HAP-1 (cell line): ENCODE measurements at regions not wholly inside any gene's neighbourhood (a gene's known extent, or its start where the extent isn't known, plus 50 kb on each side); places are given as distances from the start of the nearest gene placed in this dataset.
A peak's percentile ranks its signal among the peaks of the same experiment; 100 is the strongest.

Experiments used
- DNase-seq, 2 experiments: peaks; one replicate each; pipeline ENCODE4 v3.0.0-alpha.2; 2016 to 2020; ENCODE audit warnings: low spot score in 2 of 2
- H3K27me3 ChIP-seq: fragments of 250-450 bp; sonication (Bioruptor Pico); 2 replicates; pipeline ENCODE4 v1.5.1; 2020; ENCODE audit warnings: low read depth, mild to moderate bottlenecking, moderate library complexity
- H3K36me3 ChIP-seq: fragments of 250-450 bp; sonication (Bioruptor Pico); replicated peaks from 2 replicates; pipeline ENCODE4 v1.5.1; 2020; ENCODE audit warnings: mild to moderate bottlenecking
- H3K4me1 ChIP-seq: fragments of 250-450 bp; sonication (Bioruptor Pico); 2 replicates; pipeline ENCODE4 v1.5.1; 2020; ENCODE audit warnings: mild to moderate bottlenecking
- H3K4me3 ChIP-seq: fragments of 250-450 bp; sonication (Bioruptor Pico); 2 replicates; pipeline ENCODE4 v1.5.1; 2020; ENCODE audit warnings: mild to moderate bottlenecking, moderate library complexity
- H3K9me3 ChIP-seq: fragments of 250-450 bp; sonication (Bioruptor Pico); 2 replicates; pipeline ENCODE4 v1.5.1; 2020; ENCODE audit warnings: mild to moderate bottlenecking, moderate library complexity
- in situ Hi-C: fragments of 300-500 bp; cut with MboI; formaldehyde crosslinking; loops from 3 replicates; pipeline ENCODE4 v1.14.3; 2020; ENCODE audit warnings: low sequenced_read_pairs, inconsistent platforms, mixed read lengths

GRCh38 chr13:33891196-33891742, 73.3 kb downstream of the RFC3 start:
- Histone ChIP-seq H3K27me3 (no peaks in the 10 kb centered on the region), H3K4me1 (peaks cover 10% of the 10 kb centered on the region), H3K36me3 (no peaks in the 10 kb centered on the region), H3K4me3 (no peak overlapping the region), H3K9me3 (no peaks in the 10 kb centered on the region)
- DNase-seq: peak in 1 of 2 experiments; percentile 91
- in situ Hi-C loops: no loop called here

DNA sequence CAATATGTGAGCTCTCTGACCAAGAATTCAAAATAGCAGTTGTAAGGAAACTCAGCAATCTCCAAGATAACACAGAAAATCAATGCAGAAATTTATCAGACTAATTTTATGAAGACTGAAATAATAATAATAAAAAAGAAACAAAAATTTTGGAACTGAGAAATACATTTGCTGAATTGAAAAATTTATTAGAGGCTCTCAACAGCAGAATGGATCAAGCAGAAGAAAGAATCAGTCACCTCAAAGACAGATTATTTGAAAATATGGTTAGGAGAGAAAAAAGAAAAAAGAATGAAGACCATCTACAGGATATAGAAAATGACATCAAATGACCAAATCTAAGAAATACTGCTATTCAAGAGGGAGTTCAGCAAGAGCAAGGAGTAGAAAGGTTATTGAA, 75.6 kb downstream of the RFC3 start:
- DNase-seq: no peak
- H3K36me3 ChIP-seq: no peaks in the 10 kb centered on the region
- H3K4me1 ChIP-seq: peaks cover 10% of the 10 kb centered on the region
- H3K4me3 ChIP-seq: no peak overlapping the region
- in situ Hi-C loops: no loop called here
- no peaks in the 10 kb centered on the region for H3K9me3 ChIP-seq
- no peaks in the 10 kb centered on the region for H3K27me3 ChIP-seq

DNA sequence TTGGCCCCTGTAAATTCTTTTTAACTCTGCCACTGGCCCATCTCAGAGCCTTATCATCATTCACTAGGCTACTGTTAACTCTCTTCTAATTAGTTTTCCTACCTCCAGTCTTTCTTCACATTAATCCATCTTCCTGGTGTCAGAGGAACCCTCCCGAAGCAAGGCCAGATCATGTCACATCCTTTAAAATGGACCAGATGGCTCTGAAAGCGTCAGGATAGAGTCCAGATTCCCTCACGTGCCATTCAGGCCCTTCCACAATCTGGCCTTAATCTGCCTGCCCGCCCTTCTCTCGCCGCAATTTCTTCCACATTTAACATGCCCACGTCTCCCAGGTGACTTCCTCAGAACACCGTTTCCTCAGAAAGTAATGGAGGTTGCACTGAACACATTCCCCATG, 86.5 kb downstream of the RFC3 start:
- Histone ChIP-seq H3K36me3 (no peaks in the 10 kb centered on the region), H3K4me3 (no peak overlapping the region), H3K4me1 (no peaks in the 10 kb centered on the region), H3K27me3 (no peaks in the 10 kb centered on the region), H3K9me3 (no peaks in the 10 kb centered on the region; the same call in 1 of the 2 replicates)
- in situ Hi-C loops: no loop called here
- no peak for DNase-seq

DNA sequence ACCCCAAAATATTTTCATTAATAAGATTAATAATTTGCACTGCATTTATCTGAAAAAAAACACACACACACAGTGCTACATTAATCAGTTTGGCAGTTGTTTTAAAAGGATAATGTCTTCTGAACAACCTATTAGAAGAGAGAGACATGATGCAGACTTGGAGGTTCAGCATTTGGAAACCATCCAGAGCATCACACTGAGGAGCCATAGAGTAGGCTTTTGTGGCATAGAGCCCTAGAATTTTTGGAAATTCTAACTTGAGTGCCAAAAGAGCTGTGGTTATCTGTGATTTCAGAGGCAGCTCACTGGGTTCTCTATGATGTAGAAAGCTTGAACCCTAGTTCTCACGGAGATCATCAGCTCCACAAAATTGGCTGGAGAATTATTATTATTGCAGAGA, 90.2 kb downstream of the RFC3 start:
- no peak for DNase-seq
- in situ Hi-C loops: no loop called here
- Histone ChIP-seq H3K4me1 (no peaks in the 10 kb centered on the region), H3K27me3 (no peaks in the 10 kb centered on the region), H3K4me3 (no peak overlapping the region), H3K9me3 (no peaks in the 10 kb centered on the region), H3K36me3 (no peaks in the 10 kb centered on the region)

DNA sequence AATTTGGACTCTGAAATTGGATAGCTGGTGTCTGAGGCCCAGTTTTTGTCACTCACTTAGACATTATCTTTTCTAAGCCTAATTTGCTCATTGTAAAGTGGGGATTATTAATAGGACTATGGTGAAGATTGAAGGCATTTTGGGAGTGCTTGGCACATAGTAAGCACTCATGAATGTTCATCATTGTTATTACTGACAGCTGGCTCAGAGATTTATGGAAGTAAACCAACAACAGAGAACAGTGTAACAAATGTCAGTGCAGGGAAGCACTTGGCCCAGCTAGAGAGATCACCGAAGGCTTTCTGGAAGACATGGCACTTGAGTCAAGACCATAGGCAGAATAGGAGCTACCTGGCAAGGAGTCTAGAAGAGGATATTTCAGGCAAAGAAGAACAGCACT, 92.3 kb downstream of the RFC3 start:
- DNase-seq: no peak
- Histone ChIP-seq H3K4me1 (peaks cover 5% of the 10 kb centered on the region), H3K27me3 (no peaks in the 10 kb centered on the region), H3K9me3 (no peaks in the 10 kb centered on the region), H3K36me3 (no peaks in the 10 kb centered on the region), H3K4me3 (no peak overlapping the region)
- in situ Hi-C loops: no loop called here

- in situ Hi-C loops: no loop called here
- no peaks in the 10 kb centered on the region for H3K27me3 ChIP-seq
Observed at GRCh38 chr13:33911521-33911920, 93.6 kb downstream of the RFC3 start.

GRCh38 chr13:33913829-33914228, 95.9 kb downstream of the RFC3 start:
- DNase-seq: no peak
- no peaks in the 10 kb centered on the region for H3K9me3 ChIP-seq

More at GRCh38 chr13:33911521-33911920, 93.6 kb downstream of the RFC3 start:
- Histone ChIP-seq H3K4me3 (no peak overlapping the region), H3K4me1 (peaks cover 5% of the 10 kb centered on the region), H3K9me3 (no peaks in the 10 kb centered on the region), H3K36me3 (no peaks in the 10 kb centered on the region)
- no peak for DNase-seq

DNA sequence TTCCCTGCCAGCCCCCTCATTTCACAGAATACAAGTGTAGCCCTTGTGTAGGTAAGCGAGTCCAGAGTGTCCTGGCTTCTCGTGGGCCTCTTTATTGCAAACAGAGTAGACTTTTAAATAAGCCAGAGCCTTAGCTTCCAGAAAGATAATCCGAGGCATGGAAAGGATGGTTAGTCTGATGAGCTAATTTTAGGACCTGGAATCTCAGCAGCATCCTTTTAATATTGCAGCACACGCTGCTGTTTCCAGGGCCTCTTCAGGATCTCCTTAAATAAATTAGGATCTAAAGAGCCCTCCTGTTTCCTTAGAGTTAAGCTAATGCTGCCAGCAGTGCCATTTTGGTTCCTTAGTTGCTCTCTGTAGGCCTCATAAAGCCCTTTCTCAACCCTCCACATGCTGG, 99.2 kb downstream of the RFC3 start:
- no peak for DNase-seq
- Histone ChIP-seq H3K4me3 (no peak overlapping the region), H3K27me3 (no peaks in the 10 kb centered on the region), H3K36me3 (no peaks in the 10 kb centered on the region), H3K9me3 (no peaks in the 10 kb centered on the region), H3K4me1 (peaks cover 5% of the 10 kb centered on the region)
- in situ Hi-C loops: no loop called here

More at GRCh38 chr13:33913829-33914228, 95.9 kb downstream of the RFC3 start:
- no peak overlapping the region for H3K4me3 ChIP-seq
- in situ Hi-C loops: no loop called here
- H3K36me3 ChIP-seq: no peaks in the 10 kb centered on the region
- H3K27me3 ChIP-seq: no peaks in the 10 kb centered on the region
- H3K4me1 ChIP-seq: peaks cover 5% of the 10 kb centered on the region

DNA sequence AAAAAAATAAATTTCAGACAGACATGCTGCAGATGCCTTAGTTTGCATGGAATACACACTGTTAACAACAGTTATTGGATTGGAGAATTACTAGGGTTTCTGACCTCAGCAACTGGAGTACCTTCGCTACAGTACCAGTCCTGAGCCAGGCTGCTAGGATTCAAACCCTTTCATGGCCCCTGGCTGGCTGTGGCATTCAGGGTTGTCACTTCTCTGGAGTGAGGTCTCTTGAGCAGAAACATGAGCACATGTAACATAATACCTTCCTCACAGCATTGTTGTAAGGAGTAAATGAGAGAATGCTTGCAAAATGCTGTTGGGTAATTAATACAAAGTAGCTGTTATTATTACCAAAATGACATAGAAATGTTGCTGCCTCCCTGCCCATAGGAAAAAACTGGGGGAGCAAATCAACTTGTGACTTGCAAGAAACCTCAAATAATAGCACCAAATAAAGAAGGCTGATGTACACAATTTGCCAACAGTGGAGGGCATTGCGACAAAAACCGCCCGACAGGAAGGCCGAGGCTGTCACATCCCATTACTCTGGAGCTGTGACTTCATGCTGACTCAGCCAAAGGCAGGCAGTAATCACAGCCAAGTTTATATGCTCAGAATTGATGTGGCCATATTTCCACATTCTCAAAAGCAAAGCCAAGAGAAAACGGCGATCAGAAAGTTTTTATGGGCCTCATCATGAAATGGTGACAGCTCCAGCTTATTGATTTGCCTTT, 100.4 kb downstream of the RFC3 start:
- Histone ChIP-seq H3K27me3 (no peaks in the 10 kb centered on the region), H3K4me1 (peaks cover 5% of the 10 kb centered on the region), H3K36me3 (no peaks in the 10 kb centered on the region), H3K4me3 (no peak overlapping the region), H3K9me3 (no peaks in the 10 kb centered on the region)
- DNase-seq: no peak
- in situ Hi-C loops: no loop called here

DNA sequence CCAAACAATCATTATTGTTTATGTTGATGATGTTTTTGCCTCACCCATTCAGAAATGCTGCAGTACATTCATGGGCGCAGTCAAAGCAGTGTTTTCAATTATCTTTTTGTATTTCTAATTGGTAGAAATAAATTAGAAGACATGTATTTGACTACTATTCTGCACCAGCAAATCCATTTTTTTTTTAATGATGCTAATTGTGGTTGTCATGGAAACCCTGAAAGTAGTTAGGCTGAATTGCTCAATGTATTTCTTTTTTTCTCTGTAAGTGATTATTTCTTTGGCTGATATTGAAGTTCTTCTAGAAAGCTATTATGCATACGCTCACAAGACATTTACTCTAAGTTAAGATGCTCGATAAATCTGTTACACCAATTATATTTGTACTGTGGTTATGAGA, 101.2 kb downstream of the RFC3 start:
- Histone ChIP-seq H3K36me3 (no peaks in the 10 kb centered on the region), H3K9me3 (no peaks in the 10 kb centered on the region), H3K27me3 (no peaks in the 10 kb centered on the region), H3K4me1 (peaks cover 5% of the 10 kb centered on the region), H3K4me3 (no peak overlapping the region)
- DNase-seq: no peak
- in situ Hi-C loops: no loop called here

GRCh38 chr13:33925563-33925962, 107.6 kb downstream of the RFC3 start:
- Histone ChIP-seq H3K4me3 (no peak overlapping the region), H3K36me3 (no peaks in the 10 kb centered on the region), H3K9me3 (no peaks in the 10 kb centered on the region), H3K27me3 (no peaks in the 10 kb centered on the region), H3K4me1 (no peaks in the 10 kb centered on the region)
- DNase-seq: no peak
- in situ Hi-C loops: loop anchor here (25.0 kb wide), 1 partner anchor 1237 kb away; no protein-coding TSS in a partner anchor

DNA sequence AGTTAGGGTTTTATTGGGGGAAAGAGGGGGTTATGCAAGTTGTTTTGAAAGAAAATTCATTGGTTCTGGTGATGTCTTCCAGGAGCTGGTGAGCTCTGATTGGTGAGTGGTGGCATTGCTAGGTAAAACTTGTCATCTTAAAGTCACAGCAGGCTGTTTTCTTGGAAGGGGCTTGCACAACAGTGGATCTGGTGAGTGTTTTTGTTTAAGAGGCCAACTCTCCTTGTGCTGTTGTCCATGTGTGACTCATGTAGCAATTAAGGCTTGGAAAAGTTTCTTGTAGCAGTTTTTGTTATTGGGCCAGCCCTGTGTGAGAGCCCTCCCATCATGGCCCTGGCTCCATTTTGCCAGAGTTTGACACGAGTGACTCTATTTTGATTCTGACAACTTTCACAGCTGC, 109.4 kb downstream of the RFC3 start:
- DNase-seq: no peak
- H3K36me3 ChIP-seq: no peaks in the 10 kb centered on the region
- no peaks in the 10 kb centered on the region for H3K27me3 ChIP-seq
- in situ Hi-C loops: loop anchor here (25.0 kb wide), 1 partner anchor 1235 kb away; no protein-coding TSS in a partner anchor
- H3K4me3 ChIP-seq: no peak overlapping the region
- H3K9me3 ChIP-seq: no peaks in the 10 kb centered on the region
- H3K4me1 ChIP-seq: no peaks in the 10 kb centered on the region

DNA sequence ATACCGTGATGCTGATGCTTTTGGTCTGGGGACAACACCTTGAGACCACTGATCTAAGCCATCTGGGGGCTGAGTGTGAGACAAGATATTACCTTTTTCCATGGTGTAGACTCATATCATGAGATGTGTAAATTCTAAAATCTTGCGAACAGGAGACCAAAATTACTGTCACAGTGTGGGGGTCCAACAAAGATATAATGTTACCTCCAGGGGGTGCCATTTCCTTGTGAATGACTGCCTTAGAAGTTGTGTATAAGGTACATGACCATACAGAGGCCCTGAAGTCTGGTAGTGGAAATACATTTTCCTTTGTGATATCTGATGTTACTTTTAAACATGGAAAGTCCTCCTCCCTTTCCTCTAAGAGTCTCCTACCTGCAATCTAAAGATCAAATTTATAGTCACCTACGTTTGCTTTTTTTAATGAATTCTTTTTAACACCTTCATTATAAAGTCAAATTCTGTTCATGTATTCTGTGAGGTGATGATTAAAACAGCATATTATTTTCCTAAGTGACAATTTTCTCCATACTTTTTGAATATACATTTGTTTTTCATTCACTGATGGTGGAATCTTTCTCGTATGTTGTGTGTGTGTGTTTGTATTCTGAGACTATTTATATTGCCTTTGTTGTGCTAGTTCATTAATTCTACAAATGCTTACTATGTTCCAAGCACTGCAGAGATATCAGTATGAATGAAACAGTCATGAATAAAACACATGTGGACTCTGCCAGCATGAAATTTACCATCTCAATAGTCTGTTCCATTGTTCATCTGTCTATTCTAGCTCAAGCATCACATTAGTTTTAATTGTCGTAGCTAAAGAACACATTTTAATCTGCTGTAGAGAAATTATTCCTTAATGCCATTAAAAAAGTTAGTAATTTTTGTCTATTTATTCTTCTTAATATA, 113.7 kb downstream of the RFC3 start:
- DNase-seq: peak; percentile 62
- no peaks in the 10 kb centered on the region for H3K36me3 ChIP-seq
- in situ Hi-C loops: loop anchor here (25.0 kb wide), 1 partner anchor 1231 kb away; no protein-coding TSS in a partner anchor

More for the DNA sequence above, 113.7 kb downstream of the RFC3 start:
- no peaks in the 10 kb centered on the region for H3K27me3 ChIP-seq
- H3K4me3 ChIP-seq: no peak overlapping the region
- H3K9me3 ChIP-seq: no peaks in the 10 kb centered on the region
- H3K4me1 ChIP-seq: peaks cover 3% of the 10 kb centered on the region; the same call in 1 of the 2 replicates
